ENCODE measurements at regions not wholly inside any gene's neighbourhood (a gene's known extent, or its start where the extent isn't known, plus 50 kb on each side); places are given as distances from the start of the nearest gene placed in this dataset.
A peak's percentile ranks its signal among the peaks of the same experiment; 100 is the strongest.
"Not testable (repeated sequence)": the region's sequence is repeated elsewhere in the genome, so short reads cannot be mapped to it uniquely, and the experiment has no call there.

DNA sequence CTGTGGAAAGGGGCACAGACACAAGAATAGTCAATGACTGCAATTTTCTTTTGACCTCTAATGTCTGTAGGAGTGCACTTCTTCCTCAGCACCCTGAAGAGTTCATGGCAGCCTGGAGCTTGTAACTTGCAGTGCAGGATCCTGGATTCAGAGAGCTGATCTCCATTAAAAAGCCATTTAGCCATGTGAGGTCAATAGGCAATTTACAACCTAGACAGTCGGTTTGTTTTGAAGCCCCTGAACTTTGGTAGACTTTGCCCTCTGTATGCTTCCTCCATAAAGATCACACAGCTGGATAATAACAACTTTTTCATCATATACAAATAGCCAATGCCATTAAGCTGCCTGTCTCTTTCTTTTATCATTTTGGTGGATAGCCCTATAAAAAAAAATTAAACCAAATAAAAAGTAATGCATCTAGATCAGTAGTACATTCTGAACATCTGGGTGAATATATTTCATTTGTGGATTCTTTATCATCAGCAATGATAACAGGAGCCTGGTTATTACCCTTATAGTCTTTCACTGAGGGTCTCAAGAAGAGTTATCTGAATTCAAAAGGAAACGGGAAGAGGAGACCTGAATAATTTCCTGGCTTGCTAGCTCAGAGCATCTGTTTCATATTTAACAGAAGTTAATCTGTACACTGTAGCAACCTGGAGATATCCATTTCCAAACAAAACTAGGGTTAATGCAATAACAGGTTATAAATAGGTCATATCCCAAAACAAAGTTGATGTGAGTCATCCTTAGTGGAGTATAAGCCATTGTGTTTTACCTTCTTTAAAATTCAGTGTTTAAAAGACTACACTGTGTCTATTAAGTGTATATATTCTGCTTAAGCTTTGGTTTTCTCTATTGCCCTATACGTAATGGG lies 193.8 kb upstream of the ACTBL2 start:
- no peak for DNase-seq (ENCODE audit: low spot score)

DNA sequence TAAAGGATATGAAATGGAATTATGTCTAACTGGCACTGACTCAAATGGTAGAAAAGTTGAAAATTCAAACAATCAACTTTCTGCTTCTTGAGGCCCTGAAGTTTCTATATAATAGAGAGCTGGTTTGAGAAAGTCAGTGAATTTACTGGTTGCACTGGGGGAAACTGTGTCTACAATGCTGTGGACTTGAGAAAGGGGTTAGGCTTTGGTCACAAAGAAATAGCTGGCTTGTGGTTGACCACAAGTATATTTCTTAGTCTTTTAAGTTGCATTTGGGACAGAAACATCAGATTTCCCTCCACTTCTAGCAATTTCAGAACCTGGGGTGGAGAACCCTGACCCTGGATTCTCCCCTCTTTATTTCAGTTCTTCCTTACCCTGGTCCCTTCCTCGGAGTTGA lies 192.6 kb upstream of the ACTBL2 start:
- DNase-seq (ENCODE audit: low spot score): no peak

DNA sequence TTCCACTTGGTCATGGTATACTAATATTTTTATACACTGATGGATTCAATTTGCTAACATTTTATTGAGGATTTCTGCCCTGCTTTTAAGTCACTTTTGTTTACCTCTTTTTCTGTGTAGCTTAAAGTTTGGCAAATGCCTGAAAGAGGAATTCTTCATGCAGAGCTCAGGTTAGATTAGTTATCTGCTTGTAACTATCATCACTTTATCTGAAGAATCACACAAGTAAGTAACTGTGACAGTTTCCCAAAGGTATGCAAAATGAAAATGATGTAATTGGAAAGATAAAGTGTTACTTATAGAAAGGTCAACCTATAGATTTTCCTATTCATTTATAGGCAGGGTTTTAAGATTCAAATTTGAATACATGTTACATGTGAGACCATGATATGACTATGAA lies 188.8 kb upstream of the ACTBL2 start:
- no peak for DNase-seq (ENCODE audit: low spot score)

DNA sequence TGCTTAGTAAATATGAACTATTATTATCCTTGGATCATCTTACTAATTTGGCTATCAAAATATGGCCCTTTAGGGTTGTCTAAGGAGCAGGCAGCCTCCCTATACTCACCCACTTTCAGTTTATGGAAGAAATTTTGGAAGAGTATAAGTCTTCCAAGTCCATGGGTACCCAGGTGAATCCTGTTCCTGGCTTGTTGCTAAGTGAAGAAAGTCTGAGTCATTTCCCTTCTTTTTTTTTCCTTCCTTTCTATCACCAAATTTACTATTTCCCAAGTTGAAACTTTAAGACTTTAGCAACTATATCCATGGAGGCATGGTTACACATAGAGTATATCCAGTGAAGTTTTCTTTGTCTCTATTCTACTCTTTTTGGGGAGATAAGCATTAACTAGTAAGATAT lies 184.0 kb upstream of the ACTBL2 start:
- DNase-seq (ENCODE audit: low spot score): no peak

DNA sequence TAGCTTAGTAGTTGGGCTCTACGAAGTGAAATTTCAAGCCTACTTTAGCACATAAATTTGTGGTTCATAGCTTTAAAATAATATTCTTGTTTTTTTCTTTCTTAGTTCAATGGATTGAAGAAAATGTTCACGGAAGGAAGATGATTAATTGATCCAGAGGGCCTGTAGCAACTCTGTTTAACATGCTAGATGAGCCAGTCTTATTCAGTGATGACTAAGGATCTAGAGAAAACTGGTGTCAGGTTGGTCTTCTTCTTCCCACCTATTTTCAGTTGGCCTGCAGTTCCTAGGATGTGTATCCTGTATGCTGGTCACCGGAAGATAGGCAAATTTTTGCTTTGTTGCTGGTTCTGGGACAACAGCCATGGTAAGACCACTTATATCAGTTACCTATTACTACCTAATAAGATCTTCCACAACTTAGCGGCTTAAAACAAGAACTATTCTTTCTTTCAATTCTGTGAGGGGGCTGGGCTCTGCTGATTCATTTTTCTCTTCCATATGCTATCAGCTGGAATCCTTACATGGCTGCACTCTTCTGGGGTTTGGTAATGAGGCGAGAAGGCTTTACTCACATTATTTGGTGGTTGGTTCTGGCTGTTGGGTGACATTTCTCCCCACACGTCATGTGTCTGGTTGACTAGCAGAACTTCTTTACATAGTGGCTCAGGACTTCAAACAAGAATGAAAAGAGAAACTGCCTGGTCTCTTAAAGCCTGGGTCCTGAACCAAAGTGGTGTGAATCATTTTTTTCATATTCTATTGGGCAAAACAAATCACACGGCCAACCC lies 182.7 kb upstream of the ACTBL2 start:
- no peak for DNase-seq (ENCODE audit: low spot score)

DNA sequence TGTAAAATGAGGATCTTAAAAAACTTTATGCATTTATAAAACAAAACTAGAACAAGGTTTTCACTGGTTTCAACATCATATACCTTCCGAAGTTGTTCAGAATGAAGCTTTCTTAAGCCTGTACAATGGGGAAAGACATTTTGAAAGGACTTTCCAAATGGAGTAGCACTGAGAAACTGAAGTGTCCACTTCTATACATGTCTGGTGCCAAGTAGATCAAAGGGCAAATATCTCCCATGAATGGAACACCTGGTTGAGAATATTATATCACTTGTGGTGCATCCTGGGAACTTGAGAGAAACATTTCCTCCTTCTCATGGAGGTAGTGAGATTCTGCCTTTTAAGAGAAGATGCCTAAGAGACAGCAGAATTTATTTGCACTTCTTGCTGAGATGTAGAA lies 182.1 kb upstream of the ACTBL2 start:
- DNase-seq (ENCODE audit: low spot score): no peak

DNA sequence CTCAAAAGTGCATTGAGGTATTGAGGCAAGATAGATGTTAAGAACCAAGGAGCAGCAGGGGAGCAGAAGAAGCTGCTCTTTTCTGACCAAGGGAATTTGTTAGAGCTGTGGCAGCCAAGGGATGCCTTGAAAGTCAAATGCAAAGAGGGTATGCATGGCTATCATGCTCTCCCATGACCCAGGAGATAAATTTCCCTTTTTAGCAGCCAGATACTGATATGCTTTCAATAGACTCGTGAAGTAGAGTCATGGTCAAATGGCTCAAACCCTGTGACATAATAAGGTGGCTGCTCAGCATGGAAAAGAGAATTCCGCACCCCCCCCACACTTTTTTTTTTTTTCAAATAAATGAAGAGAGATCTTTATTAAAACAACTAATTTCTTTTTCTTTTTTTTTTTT lies 180.9 kb upstream of the ACTBL2 start:
- DNase-seq (ENCODE audit: low spot score): no peak

DNA sequence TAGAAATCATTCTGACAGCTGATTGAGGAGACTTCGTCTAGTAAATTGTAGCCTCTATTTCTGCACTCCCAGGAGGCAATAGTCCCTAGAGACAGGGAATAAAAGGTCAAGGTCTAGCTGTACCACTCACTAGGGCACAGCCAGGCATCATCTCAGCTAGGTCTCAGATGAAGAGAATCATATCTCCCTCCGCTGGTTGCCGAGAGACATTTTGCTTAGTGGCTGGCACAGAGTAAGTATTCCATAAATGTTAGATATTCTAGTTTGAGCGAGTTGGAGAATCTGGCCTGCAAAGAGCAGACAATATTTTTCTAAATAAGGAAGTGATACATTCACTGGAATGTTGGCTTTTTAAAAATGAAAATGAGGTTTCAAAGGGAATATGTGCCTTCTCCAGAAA lies 180.4 kb upstream of the ACTBL2 start:
- DNase-seq (ENCODE audit: low spot score): no peak

DNA sequence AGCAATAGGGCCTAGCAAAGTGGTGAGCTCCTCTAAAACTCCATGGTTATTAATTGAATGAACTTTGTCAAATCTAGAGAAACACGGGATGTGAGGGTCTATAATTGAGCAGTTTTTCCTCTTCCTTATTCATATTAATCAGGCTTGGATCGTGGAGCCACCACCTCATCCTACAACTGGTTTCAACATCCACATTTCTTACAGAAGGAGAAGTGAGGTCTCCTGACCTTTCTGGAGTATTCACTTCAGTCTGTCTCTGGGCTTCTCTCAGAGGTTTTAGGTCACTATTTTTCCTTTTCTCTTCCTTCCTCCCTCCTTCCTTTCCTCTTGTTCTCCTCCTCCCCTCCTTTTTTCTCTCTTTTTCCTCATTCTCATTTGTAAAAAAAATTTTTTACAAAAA lies 177.3 kb upstream of the ACTBL2 start:
- peak; percentile 26 for DNase-seq (ENCODE audit: low spot score)

DNA sequence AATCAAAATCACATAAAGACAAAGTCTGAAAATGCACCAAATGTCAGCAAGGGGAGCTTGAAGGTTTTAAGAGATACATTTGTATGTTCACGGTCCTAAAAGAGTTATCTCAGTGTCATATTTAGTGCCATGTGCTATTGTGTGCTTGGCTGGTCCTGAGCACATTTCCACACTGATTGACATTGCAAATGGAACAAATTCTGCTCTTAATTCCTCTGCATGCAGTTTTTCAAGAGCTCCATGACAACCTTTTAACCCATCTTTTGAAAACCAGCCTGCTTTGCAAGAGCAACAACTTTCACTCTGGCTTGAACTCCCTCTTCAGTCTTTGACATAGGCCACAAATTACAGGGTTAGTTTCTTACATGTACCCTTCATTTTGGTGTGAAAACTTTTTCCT lies 175.4 kb upstream of the ACTBL2 start:
- DNase-seq (ENCODE audit: low spot score): no peak

DNA sequence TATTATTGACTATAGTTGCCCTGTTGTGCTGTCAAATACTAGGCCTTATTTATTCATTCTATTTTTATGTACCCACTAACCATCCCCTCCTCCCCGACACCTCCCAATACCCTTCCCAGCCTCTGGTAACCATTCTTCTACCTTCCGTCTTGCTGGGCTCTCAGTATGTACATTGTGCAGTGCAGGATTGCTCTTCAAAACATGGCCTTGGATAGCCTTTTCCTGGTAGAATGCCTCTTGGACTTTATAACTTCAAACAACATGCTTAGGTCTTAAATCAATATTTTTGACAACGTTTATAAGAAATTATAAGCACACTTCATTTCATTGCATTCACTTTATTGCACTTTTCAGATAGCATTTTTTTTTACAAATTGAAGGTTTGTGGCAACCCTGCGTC lies 172.6 kb upstream of the ACTBL2 start:
- DNase-seq (ENCODE audit: low spot score): no peak

DNA sequence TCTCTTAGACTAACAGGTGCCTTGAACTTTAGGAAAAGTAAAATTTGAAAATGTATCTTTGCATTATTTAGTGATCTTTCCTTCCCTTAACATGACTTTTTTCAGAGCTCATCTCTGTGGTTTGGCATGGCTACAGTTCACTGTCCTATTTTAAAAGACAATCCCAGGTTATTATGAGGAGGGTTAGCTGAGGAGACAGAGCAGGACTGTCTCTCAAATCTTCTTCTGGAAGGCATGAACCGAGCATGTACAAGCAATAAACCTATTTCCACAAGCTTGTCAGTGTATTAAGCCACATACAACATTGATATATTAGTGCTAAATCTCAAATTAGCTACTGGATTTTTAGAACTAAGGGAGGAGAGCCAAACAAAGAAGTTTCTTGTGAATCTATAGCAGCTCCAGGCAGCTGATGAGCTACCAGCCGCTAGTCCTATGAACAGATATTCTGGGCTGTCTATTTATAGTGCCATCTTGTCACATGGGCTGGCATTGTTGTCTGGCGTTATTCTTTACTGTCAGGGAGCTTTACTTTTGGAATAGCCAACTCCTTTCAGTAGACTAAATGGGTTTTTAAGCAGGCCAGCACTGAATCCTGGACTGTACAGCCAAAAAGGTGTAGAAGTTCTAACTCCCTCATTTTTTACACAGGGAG lies 171.2 kb upstream of the ACTBL2 start:
- DNase-seq (ENCODE audit: low spot score): peak; percentile 84

DNA sequence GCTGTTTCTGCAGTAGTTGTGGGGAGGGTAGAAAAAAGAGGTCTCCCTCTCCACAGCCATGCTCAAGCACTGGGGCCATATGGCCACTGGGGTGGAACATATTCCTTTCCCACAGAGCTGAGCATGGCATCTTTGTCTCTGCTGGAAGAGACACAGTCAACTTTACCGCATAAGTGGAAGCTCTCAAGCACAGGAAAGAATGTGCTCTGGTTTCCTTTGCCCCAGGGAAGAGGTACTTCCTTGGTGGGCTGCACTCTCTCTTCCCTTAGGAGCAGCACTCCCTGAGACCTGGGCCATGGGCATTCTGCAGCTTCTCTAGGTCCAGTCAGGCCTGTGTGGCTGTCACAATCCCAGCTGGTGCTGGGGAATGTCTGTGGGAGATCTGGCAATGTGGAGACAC lies 168.5 kb upstream of the ACTBL2 start:
- DNase-seq (ENCODE audit: low spot score): no peak

DNA sequence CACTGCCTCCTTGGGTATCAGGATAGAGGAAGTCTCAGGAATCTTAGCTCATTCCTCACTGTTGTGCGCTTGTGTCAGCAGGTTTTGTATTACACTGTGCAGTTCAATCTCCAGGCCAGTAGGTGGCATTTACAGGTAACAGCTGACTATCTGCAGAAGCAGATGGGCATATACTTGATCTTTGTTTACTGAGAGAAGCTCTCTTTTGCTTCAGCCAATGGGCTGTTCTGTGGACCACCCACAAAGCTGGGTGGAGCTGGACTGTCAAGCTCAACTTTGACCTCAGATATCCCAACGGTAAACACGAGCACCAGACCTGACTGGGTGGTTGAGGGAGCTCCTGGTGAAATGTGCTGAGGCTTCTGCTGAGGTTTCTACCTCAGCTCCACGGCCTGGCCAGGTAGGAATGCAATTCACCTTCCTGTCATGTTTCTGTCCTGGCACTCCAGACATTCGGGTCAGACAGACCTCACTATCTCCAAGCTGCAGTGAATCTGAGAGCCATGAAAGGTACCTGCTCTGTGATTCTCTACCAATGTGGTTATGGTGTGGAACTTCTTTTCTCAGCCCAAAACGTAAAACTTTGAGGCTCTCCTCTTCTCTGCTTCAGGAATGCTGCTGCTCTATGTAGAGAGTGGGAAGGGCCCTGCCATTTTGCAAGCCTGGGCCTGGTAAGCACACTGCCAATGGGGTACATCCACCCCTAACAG lies 167.9 kb upstream of the ACTBL2 start:
- no peak for DNase-seq (ENCODE audit: low spot score)

DNA sequence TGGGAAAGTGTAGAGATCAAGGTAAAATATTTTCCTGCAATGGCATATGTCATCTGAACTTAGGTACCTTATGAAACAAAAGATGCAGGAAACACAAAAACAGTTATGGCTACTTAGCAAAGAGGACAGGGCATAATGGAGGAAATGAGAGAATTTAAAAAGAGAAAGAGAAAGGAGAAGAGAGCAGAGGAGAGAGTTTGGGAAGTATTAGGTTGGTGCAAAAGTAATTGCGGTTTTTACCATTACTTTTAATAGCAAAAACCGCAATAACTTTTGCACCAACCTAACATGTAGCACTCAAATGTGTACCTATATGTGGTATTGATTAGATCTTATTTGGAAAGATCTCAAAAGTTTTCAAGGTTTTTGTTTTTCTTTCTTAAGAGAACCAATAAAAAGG lies 160.1 kb upstream of the ACTBL2 start:
- no peak for DNase-seq (ENCODE audit: low spot score)

DNA sequence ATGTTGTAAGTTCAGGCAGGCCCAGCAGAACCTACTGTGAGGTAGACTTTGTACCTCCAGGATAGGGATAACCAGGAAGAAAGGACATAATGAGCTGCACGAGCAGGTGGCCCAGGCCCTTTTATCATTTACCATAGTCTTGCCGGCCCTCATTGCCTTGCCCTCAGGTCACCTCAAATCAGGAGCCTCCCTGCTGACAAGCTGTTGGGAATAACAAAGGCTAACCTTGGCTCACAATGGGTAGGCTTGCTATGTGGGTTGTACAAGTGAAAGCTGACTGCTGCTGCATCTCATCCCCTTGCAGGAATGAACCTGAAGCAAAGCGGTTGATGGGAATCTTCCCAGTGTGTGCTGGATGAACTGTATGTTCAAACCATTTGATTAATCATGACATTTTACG lies 159.5 kb upstream of the ACTBL2 start:
- no peak for DNase-seq (ENCODE audit: low spot score)

DNA sequence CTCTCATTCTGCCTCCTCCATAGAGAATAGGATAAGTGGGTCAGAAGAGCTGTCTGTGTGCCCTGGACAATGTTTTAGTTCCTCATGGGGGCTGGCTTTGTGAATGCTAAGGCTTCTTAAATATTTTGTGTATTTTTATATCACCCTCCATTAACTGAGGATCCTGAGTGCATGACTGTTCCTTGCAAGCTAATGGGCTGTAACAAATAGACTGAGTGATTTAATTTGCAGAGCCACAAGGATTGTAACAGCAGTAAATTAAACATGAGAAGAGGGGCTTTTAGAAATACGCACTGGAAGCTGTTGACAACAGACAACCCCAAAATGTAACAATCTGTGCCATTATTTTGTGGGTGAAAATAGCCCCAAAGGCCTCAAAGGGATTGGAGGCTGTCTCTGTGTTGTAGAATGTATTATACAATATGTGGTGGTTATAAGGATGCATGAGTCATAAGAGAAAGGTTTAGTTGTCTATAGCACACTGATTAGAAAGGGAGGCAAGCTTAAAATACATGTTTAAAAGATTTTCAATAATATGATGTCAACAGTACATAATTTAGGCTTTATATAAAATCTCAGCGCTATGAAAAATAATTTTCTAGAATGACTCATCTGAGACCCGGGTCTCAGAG lies 152.7 kb upstream of the ACTBL2 start:
- DNase-seq (ENCODE audit: low spot score): no peak

DNA sequence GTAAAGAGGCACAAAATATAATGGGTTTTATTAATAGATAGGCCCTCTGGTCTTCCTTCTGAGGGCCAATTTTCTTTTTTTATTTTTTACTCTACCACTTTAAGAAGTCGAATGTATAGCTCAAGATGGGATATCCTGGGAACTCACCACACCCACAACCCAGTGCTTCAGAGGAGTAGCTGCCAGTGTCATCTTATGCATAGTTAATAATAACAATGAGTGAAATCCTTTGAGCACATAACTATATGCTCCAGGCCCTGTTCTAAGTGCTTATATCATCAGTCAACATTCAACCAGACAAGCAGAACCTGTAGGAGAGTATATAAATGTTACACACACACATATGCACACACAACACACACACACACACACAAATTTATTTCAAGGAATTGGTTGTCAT lies 150.3 kb upstream of the ACTBL2 start:
- DNase-seq (ENCODE audit: low spot score): no peak

DNA sequence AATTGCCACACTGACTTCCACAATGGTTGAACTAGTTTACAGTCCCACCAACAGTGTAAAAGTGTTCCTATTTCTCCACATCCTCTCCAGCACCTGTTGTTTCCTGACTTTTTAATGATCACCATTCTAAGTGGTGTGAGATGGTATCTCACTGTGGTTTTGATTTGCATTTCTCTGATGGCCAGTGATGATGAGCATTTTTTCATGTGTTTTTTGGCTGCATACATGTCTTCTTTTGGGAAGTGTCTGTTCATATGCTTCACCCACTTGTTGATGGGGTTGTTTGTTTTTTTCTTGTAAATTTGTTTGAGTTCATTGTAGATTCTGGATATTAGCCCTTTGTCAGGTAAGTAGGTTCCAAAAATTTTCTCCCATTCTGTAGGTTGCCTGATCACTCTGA lies 148.5 kb upstream of the ACTBL2 start:
- DNase-seq (ENCODE audit: low spot score): not testable (repeated sequence)

DNA sequence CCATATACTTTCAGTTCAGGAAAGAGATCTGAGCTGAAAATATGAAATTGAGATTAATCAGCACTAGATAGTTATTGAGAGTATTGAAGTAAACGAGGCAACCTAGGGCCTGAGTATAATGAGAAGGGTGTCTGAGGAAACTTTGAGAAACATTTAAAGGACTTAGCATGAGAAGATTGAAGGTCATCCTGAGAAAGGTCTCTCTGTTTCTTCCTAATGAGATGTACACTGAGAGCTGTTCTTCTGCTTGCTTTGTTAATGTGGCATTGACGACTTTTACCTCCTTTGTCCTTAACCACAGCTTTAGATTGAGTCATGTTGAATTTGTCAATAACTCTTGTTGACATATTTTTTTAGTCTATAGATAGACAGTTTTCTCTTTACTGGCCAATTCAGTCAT lies 145.1 kb upstream of the ACTBL2 start:
- no peak for DNase-seq (ENCODE audit: low spot score)

DNA sequence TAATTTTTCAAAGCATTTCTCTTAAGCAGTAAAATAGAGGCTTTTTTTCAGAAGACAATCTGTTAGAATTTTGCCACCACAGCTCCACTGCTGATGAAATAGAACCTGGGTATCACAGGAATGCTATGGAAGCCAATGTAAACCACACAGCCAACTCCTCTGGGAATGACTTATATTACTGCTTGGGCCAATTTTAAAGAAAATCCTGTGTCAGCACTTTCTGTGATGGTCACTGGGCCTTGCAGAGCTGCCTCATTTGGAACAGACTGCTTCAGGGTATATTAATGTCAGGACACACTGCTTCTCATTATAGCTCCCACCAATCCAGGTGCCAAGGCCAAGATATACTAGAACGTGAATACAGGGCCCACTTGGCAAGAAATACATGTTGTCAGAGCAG lies 144.1 kb upstream of the ACTBL2 start:
- DNase-seq (ENCODE audit: low spot score): no peak

DNA sequence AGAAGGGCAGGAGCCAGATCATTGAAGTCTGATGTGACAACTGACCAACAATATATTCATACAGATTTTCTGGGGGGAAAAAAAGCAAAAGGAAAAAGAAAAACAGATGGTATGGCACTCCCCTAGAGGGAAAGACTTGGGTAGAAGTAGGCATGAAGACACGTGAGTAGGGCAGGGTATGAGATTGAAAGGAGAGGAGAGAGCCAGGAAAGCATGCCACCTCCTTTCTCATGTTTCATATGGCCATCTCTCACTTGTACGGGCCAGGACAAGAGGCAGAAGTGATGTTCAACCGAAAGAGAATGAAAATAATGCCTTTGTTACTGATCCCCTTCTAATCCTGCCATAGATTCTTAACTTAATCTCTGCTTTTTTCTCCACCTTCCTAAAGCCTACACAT lies 139.0 kb upstream of the ACTBL2 start:
- DNase-seq (ENCODE audit: low spot score): no peak

All from globus pallidus (tissue), 1 donor.